Spleen (tissue), 7 donors: ENCODE measurements at regions not wholly inside any gene's neighbourhood (a gene's known extent, or its start where the extent isn't known, plus 50 kb on each side); places are given as distances from the start of the nearest gene placed in this dataset.

Experiments used
- POLR2AphosphoS5 ChIP-seq, 3 donors: sonication (generic); formaldehyde crosslinking; IDR thresholded peaks; one replicate each; pipeline ENCODE4 v1.5.1; 2017; ENCODE audit warnings: antibody characterized with exemption in 3 of 3
- TF ChIP-seq, protein P1 (sequence below), 11 experiments: fragments of 200-600 bp in 7 of 11; fragments of 450-650 bp in 4 of 11; sonication (generic) in 4 of 11; IDR thresholded peaks in 8 of 11; conservative IDR thresholded peaks in 3 of 11; 1 replicate in 7 of 11; 2 replicates in 4 of 11; pipeline versions ENCODE4 v1.4.0 to v1.8.0; 2016 to 2021; ENCODE audit warnings: antibody characterized with exemption in 11 of 11, inconsistent platforms in 4 of 11, mild to moderate bottlenecking in 1 of 11
- donor health status: DM: no; HTN: no; CAD: no; lungs with moderate emphysema.
- donor health status: DM: no; HTN: no; CAD: no.
- donor health status: DM: no; HTN: no; CAD: no.

DNA sequence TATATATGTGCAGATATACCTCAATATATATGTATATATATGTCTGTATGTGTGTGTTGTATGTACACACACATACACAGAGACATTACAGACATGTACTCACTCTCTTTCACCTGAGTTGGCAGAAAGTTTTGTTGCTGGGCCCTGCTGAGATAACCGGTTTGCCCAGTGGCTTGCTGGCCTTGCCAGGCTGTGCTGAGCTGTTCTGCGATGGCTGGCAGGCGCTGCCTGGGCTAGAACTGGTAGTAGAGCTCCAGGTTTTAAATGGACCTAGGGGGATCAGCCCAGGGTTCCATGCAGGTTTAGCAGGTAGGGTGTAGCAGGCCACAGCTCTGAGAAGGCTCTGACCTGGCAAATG lies 394.3 kb downstream of the GADD45G start:
- TF ChIP-seq, protein P1, sequence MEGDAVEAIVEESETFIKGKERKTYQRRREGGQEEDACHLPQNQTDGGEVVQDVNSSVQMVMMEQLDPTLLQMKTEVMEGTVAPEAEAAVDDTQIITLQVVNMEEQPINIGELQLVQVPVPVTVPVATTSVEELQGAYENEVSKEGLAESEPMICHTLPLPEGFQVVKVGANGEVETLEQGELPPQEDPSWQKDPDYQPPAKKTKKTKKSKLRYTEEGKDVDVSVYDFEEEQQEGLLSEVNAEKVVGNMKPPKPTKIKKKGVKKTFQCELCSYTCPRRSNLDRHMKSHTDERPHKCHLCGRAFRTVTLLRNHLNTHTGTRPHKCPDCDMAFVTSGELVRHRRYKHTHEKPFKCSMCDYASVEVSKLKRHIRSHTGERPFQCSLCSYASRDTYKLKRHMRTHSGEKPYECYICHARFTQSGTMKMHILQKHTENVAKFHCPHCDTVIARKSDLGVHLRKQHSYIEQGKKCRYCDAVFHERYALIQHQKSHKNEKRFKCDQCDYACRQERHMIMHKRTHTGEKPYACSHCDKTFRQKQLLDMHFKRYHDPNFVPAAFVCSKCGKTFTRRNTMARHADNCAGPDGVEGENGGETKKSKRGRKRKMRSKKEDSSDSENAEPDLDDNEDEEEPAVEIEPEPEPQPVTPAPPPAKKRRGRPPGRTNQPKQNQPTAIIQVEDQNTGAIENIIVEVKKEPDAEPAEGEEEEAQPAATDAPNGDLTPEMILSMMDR (IDR thresholded peaks at IDR 0.05 in 8 of 11, conservative IDR thresholded peaks at IDR 0.05 in 3 of 11), result no peak
- no peak for TF ChIP-seq POLR2AphosphoS5 (IDR thresholded peaks at IDR 0.05)
